ENCODE measurements at regions not wholly inside any gene's neighbourhood (a gene's known extent, or its start where the extent isn't known, plus 50 kb on each side); places are given as distances from the start of the nearest gene placed in this dataset.

- Mint-ChIP-seq H3K4me3 (no peak overlapping the region), H3K36me3 (no peaks in the 10 kb centered on the region), H3K9me3 (peaks cover 3 to 21% (median 8%) of the 10 kb centered on the region in 5 donors), H3K27ac (no peak overlapping the region), H3K4me1 (no peaks in the 10 kb centered on the region), H3K27me3 (no peaks in the 10 kb centered on the region)
- CTCF ChIA-PET = no interaction called here
- Histone ChIP-seq H3K4me3 (ENCODE audit: low read length) (no peak overlapping the region), H3K27ac (ENCODE audit: low read depth, low read length) (no peak overlapping the region), H3K27me3 (ENCODE audit: insufficient read depth, low read length, poor library complexity, severe bottlenecking) (no peaks in the 10 kb centered on the region), H3K4me1 (ENCODE audit: insufficient read depth, low read length) (no peaks in the 10 kb centered on the region), H3K9me3 (ENCODE audit: low read length) (no peaks in the 10 kb centered on the region), H3K36me3 (ENCODE audit: insufficient read depth, low read length) (no peaks in the 10 kb centered on the region)
- POLR2A ChIA-PET = no interaction called here
- no peak for DNase-seq
Observed at GRCh38 chr12:60120199-60120598, 524.4 kb downstream of the SLC16A7 start.

- ChIA-PET POLR2A (no interaction called here), CTCF (no interaction called here)
- Mint-ChIP-seq H3K9me3 (peaks cover 0 to 24% (median 8%) of the 10 kb centered on the region in 5 donors), H3K4me3 (no peak overlapping the region), H3K36me3 (no peaks in the 10 kb centered on the region), H3K27me3 (no peaks in the 10 kb centered on the region), H3K4me1 (no peaks in the 10 kb centered on the region), H3K27ac (no peak overlapping the region)
- H3K27me3 ChIP-seq (ENCODE audit: insufficient read depth, low read length, poor library complexity, severe bottlenecking) = no peaks in the 10 kb centered on the region
- H3K4me3 ChIP-seq (ENCODE audit: low read length) = no peak overlapping the region
- no peaks in the 10 kb centered on the region for H3K36me3 ChIP-seq (ENCODE audit: insufficient read depth, low read length)
- no peak for DNase-seq
- H3K27ac ChIP-seq (ENCODE audit: low read depth, low read length) = no peak overlapping the region
- no peaks in the 10 kb centered on the region for H3K4me1 ChIP-seq (ENCODE audit: insufficient read depth, low read length)
- H3K9me3 ChIP-seq (ENCODE audit: low read length) = no peaks in the 10 kb centered on the region
Observed at GRCh38 chr12:60123557-60123956, 527.7 kb downstream of the SLC16A7 start.

GRCh38 chr12:60137513-60137912 lies 541.7 kb downstream of the SLC16A7 start:
- no peak overlapping the region for H3K27ac ChIP-seq (ENCODE audit: low read depth, low read length)
- no peaks in the 10 kb centered on the region for H3K27me3 Mint-ChIP-seq
- H3K4me1 ChIP-seq (ENCODE audit: insufficient read depth, low read length) = no peaks in the 10 kb centered on the region
- CTCF ChIA-PET = no interaction called here
- no peaks in the 10 kb centered on the region for H3K9me3 ChIP-seq (ENCODE audit: low read length)
- no peak for DNase-seq
- H3K4me3 ChIP-seq (ENCODE audit: low read length) = no peak overlapping the region
- no peaks in the 10 kb centered on the region for H3K27me3 ChIP-seq (ENCODE audit: insufficient read depth, low read length, poor library complexity, severe bottlenecking)
- H3K4me1 Mint-ChIP-seq = no peaks in the 10 kb centered on the region
- no peak overlapping the region for H3K4me3 Mint-ChIP-seq
- POLR2A ChIA-PET = no interaction called here
- H3K36me3 ChIP-seq (ENCODE audit: insufficient read depth, low read length) = no peaks in the 10 kb centered on the region
- peaks cover 2 to 7% (median 4%) of the 10 kb centered on the region in 5 donors for H3K9me3 Mint-ChIP-seq
- H3K27ac Mint-ChIP-seq = no peak overlapping the region
- H3K36me3 Mint-ChIP-seq = no peaks in the 10 kb centered on the region

- no peaks in the 10 kb centered on the region for H3K36me3 ChIP-seq (ENCODE audit: insufficient read depth, low read length)
- no peak for DNase-seq
- no peak overlapping the region for H3K4me3 ChIP-seq (ENCODE audit: low read length)
- H3K9me3 Mint-ChIP-seq = peaks cover 2 to 8% (median 7%) of the 10 kb centered on the region in 5 donors
- H3K4me3 Mint-ChIP-seq = no peak overlapping the region
- CTCF ChIA-PET = no interaction called here
- no peaks in the 10 kb centered on the region for H3K9me3 ChIP-seq (ENCODE audit: low read length)
- no peaks in the 10 kb centered on the region for H3K4me1 Mint-ChIP-seq
- H3K27me3 Mint-ChIP-seq = no peaks in the 10 kb centered on the region
- POLR2A ChIA-PET = no interaction called here
- H3K27ac ChIP-seq (ENCODE audit: low read depth, low read length) = no peak overlapping the region
- no peaks in the 10 kb centered on the region for H3K27me3 ChIP-seq (ENCODE audit: insufficient read depth, low read length, poor library complexity, severe bottlenecking)
- H3K36me3 Mint-ChIP-seq = no peaks in the 10 kb centered on the region
- H3K27ac Mint-ChIP-seq = no peak overlapping the region
- no peaks in the 10 kb centered on the region for H3K4me1 ChIP-seq (ENCODE audit: insufficient read depth, low read length)
Observed at GRCh38 chr12:60138526-60138925, 542.7 kb downstream of the SLC16A7 start.

GRCh38 chr12:60144395-60144794 lies 548.6 kb downstream of the SLC16A7 start:
- no peaks in the 10 kb centered on the region for H3K36me3 Mint-ChIP-seq
- peaks cover 0 to 2% of the 10 kb centered on the region in 2 donors for H3K27me3 Mint-ChIP-seq
- ChIA-PET CTCF (no interaction called here), POLR2A (no interaction called here)
- Histone ChIP-seq H3K36me3 (ENCODE audit: insufficient read depth, low read length) (no peaks in the 10 kb centered on the region), H3K27me3 (ENCODE audit: insufficient read depth, low read length, poor library complexity, severe bottlenecking) (no peaks in the 10 kb centered on the region), H3K4me1 (ENCODE audit: insufficient read depth, low read length) (no peaks in the 10 kb centered on the region), H3K9me3 (ENCODE audit: low read length) (no peaks in the 10 kb centered on the region), H3K27ac (ENCODE audit: low read depth, low read length) (peak overlapping the region; percentile 44), H3K4me3 (ENCODE audit: low read length) (no peak overlapping the region)
- no peak overlapping the region for H3K27ac Mint-ChIP-seq
- H3K4me3 Mint-ChIP-seq = no peak overlapping the region
- peaks cover 2 to 30% (median 7%) of the 10 kb centered on the region in 5 donors for H3K9me3 Mint-ChIP-seq
- no peaks in the 10 kb centered on the region for H3K4me1 Mint-ChIP-seq
- DNase-seq = no peak

- peaks cover 0 to 2% of the 10 kb centered on the region in 2 donors for H3K27me3 Mint-ChIP-seq
- peaks cover 0 to 33% (median 6%) of the 10 kb centered on the region in 5 donors for H3K9me3 Mint-ChIP-seq
- DNase-seq = no peak
- Histone ChIP-seq H3K27ac (ENCODE audit: low read depth, low read length) (no peak overlapping the region), H3K4me3 (ENCODE audit: low read length) (no peak overlapping the region), H3K36me3 (ENCODE audit: insufficient read depth, low read length) (no peaks in the 10 kb centered on the region), H3K27me3 (ENCODE audit: insufficient read depth, low read length, poor library complexity, severe bottlenecking) (no peaks in the 10 kb centered on the region), H3K9me3 (ENCODE audit: low read length) (no peaks in the 10 kb centered on the region), H3K4me1 (ENCODE audit: insufficient read depth, low read length) (no peaks in the 10 kb centered on the region)
- no peaks in the 10 kb centered on the region for H3K36me3 Mint-ChIP-seq
- POLR2A ChIA-PET = no interaction called here
- no peak overlapping the region for H3K27ac Mint-ChIP-seq
- CTCF ChIA-PET = no interaction called here
- no peaks in the 10 kb centered on the region for H3K4me1 Mint-ChIP-seq
- no peak overlapping the region for H3K4me3 Mint-ChIP-seq
Observed at GRCh38 chr12:60148109-60148508, 552.3 kb downstream of the SLC16A7 start.

- Histone ChIP-seq H3K4me3 (ENCODE audit: low read length) (no peak overlapping the region), H3K4me1 (ENCODE audit: insufficient read depth, low read length) (no peaks in the 10 kb centered on the region), H3K36me3 (ENCODE audit: insufficient read depth, low read length) (no peaks in the 10 kb centered on the region), H3K9me3 (ENCODE audit: low read length) (no peaks in the 10 kb centered on the region), H3K27me3 (ENCODE audit: insufficient read depth, low read length, poor library complexity, severe bottlenecking) (no peaks in the 10 kb centered on the region), H3K27ac (ENCODE audit: low read depth, low read length) (no peak overlapping the region)
- H3K9me3 Mint-ChIP-seq = peaks cover 0 to 29% (median 6%) of the 10 kb centered on the region in 5 donors
- H3K4me3 Mint-ChIP-seq = no peak overlapping the region
- ChIA-PET CTCF (no interaction called here), POLR2A (no interaction called here)
- no peaks in the 10 kb centered on the region for H3K4me1 Mint-ChIP-seq
- DNase-seq = no peak
- H3K27me3 Mint-ChIP-seq = peaks cover 0 to 2% of the 10 kb centered on the region in 2 donors
- H3K27ac Mint-ChIP-seq = no peak overlapping the region
- no peaks in the 10 kb centered on the region for H3K36me3 Mint-ChIP-seq
Observed at GRCh38 chr12:60148831-60149230, 553.0 kb downstream of the SLC16A7 start.

GRCh38 chr12:60152756-60153155 lies 556.9 kb downstream of the SLC16A7 start:
- H3K4me1 Mint-ChIP-seq = no peaks in the 10 kb centered on the region
- Histone ChIP-seq H3K36me3 (ENCODE audit: insufficient read depth, low read length) (no peaks in the 10 kb centered on the region), H3K4me3 (ENCODE audit: low read length) (no peak overlapping the region), H3K27ac (ENCODE audit: low read depth, low read length) (no peak overlapping the region), H3K9me3 (ENCODE audit: low read length) (no peaks in the 10 kb centered on the region), H3K4me1 (ENCODE audit: insufficient read depth, low read length) (no peaks in the 10 kb centered on the region), H3K27me3 (ENCODE audit: insufficient read depth, low read length, poor library complexity, severe bottlenecking) (no peaks in the 10 kb centered on the region)
- H3K27ac Mint-ChIP-seq = no peak overlapping the region
- no peak overlapping the region for H3K4me3 Mint-ChIP-seq
- no peaks in the 10 kb centered on the region for H3K36me3 Mint-ChIP-seq
- POLR2A ChIA-PET = no interaction called here
- CTCF ChIA-PET = no interaction called here
- H3K27me3 Mint-ChIP-seq = no peaks in the 10 kb centered on the region
- peaks cover 0 to 19% (median 7%) of the 10 kb centered on the region in 5 donors for H3K9me3 Mint-ChIP-seq
- DNase-seq = no peak

GRCh38 chr12:60159761-60160160 lies 563.9 kb downstream of the SLC16A7 start:
- Histone ChIP-seq H3K9me3 (ENCODE audit: low read length) (no peaks in the 10 kb centered on the region), H3K36me3 (ENCODE audit: insufficient read depth, low read length) (no peaks in the 10 kb centered on the region), H3K4me3 (ENCODE audit: low read length) (no peak overlapping the region), H3K4me1 (ENCODE audit: insufficient read depth, low read length) (no peaks in the 10 kb centered on the region), H3K27ac (ENCODE audit: low read depth, low read length) (no peak overlapping the region), H3K27me3 (ENCODE audit: insufficient read depth, low read length, poor library complexity, severe bottlenecking) (no peaks in the 10 kb centered on the region)
- Mint-ChIP-seq H3K27ac (no peak overlapping the region), H3K36me3 (no peaks in the 10 kb centered on the region), H3K4me3 (no peak overlapping the region), H3K27me3 (no peaks in the 10 kb centered on the region), H3K9me3 (peaks cover 0 to 18% (median 4%) of the 10 kb centered on the region in 5 donors), H3K4me1 (no peaks in the 10 kb centered on the region)
- POLR2A ChIA-PET = no interaction called here
- CTCF ChIA-PET = no interaction called here
- DNase-seq = no peak

Measured in CD8-positive, alpha-beta memory T cell (primary cell).